H9 (cell line): ENCODE measurements at regions not wholly inside any gene's neighbourhood (a gene's known extent, or its start where the extent isn't known, plus 50 kb on each side); places are given as distances from the start of the nearest gene placed in this dataset.

Experiments used
- DNase-seq: peaks from one replicate; pipeline ENCODE4 v3.0.0-alpha.2; 2017
- H2AFZ ChIP-seq: one replicate; pipeline ENCODE4 v1.6.1; 2013; ENCODE audit warnings: mild to moderate bottlenecking, low read length, control low read depth, moderate library complexity
- H2AK5ac ChIP-seq: 2 replicates; pipeline ENCODE4 v1.6.1; 2013; ENCODE audit warnings: low read length, control low read depth, mixed read lengths; ENCODE audit not compliant: insufficient read length
- H2BK120ac ChIP-seq: one replicate; pipeline ENCODE4 v1.6.1; 2013; ENCODE audit warnings: low read depth, mild to moderate bottlenecking, low read length, control low read depth, inconsistent platforms; ENCODE audit not compliant: poor library complexity, severe bottlenecking
- H2BK12ac ChIP-seq: 2 replicates; pipeline ENCODE4 v1.6.1; 2013; ENCODE audit warnings: low read length, control low read depth, mixed read lengths, low read depth; ENCODE audit not compliant: insufficient read length
- H2BK15ac ChIP-seq: 2 replicates; pipeline ENCODE4 v1.6.1; 2013; ENCODE audit warnings: low read depth, low read length, control low read depth
- H2BK20ac ChIP-seq: one replicate; pipeline ENCODE4 v1.6.1; 2013; ENCODE audit warnings: low read depth, mild to moderate bottlenecking, low read length, control low read depth, inconsistent platforms; ENCODE audit not compliant: poor library complexity, severe bottlenecking
- H2BK5ac ChIP-seq: 2 replicates; pipeline ENCODE4 v1.6.1; 2013; ENCODE audit warnings: low read length, control low read depth, mixed read lengths; ENCODE audit not compliant: insufficient read length
- H3K14ac ChIP-seq: 2 replicates; pipeline ENCODE4 v1.6.1; 2013; ENCODE audit warnings: low read length, control low read depth; ENCODE audit not compliant: insufficient read depth
- H3K18ac ChIP-seq: 2 replicates; pipeline ENCODE4 v1.6.1; 2013; ENCODE audit warnings: low read depth, mild to moderate bottlenecking, mixed read lengths, low read length, control low read depth; ENCODE audit not compliant: insufficient read length
- H3K23ac ChIP-seq: 2 replicates; pipeline ENCODE4 v1.6.1; 2013; ENCODE audit warnings: low read length, control low read depth, mixed read lengths, low read depth; ENCODE audit not compliant: insufficient read length
- H3K23me2 ChIP-seq: 2 replicates; pipeline ENCODE4 v1.6.1; 2013; ENCODE audit warnings: low read depth, mild to moderate bottlenecking, mixed read lengths, low read length, control low read depth; ENCODE audit not compliant: insufficient read length, poor library complexity, severe bottlenecking
- H3K27ac ChIP-seq: 2 replicates; pipeline ENCODE4 v1.5.1; 2013; ENCODE audit warnings: low read length, control low read depth, mixed read lengths, low read depth; ENCODE audit not compliant: insufficient read length
- H3K27me3 ChIP-seq: 2 replicates; pipeline ENCODE4 v1.6.1; 2013; ENCODE audit warnings: low read length, control low read depth, inconsistent platforms; ENCODE audit not compliant: insufficient read depth
- H3K4ac ChIP-seq: 2 replicates; pipeline ENCODE4 v1.6.1; 2013; ENCODE audit warnings: low read depth, mild to moderate bottlenecking, control low read depth, inconsistent platforms, low read length, moderate library complexity
- H3K4me1 ChIP-seq: 2 replicates; pipeline ENCODE4 v1.6.1; 2013; ENCODE audit warnings: low read length, control low read depth, inconsistent platforms; ENCODE audit not compliant: insufficient read depth
- H3K4me2 ChIP-seq: 2 replicates; pipeline ENCODE4 v1.6.1; 2013; ENCODE audit warnings: low read length, control low read depth, mixed read lengths; ENCODE audit not compliant: insufficient read length, insufficient read depth
- H3K56ac ChIP-seq: 2 replicates; pipeline ENCODE4 v1.6.1; 2013; ENCODE audit warnings: low read depth, mild to moderate bottlenecking, mixed read lengths, low read length, control low read depth; ENCODE audit not compliant: insufficient read length
- H3K79me1 ChIP-seq: 2 replicates; pipeline ENCODE4 v1.6.1; 2013; ENCODE audit warnings: low read depth, mild to moderate bottlenecking, moderate library complexity, low read length, control low read depth, inconsistent platforms; ENCODE audit not compliant: insufficient read depth, poor library complexity, severe bottlenecking
- H3K79me2 ChIP-seq: 2 replicates; pipeline ENCODE4 v1.6.1; 2013; ENCODE audit warnings: low read length, control low read depth, inconsistent platforms; ENCODE audit not compliant: insufficient read depth
- H3K9ac ChIP-seq: 2 replicates; pipeline ENCODE4 v1.6.1; 2013; ENCODE audit warnings: low read length, control low read depth, mixed read lengths; ENCODE audit not compliant: insufficient read length; ENCODE audit errors: extremely low read depth
- H3K9me3 ChIP-seq: one replicate; pipeline ENCODE4 v1.6.1; 2013; ENCODE audit warnings: low read depth, low read length, inconsistent platforms; ENCODE audit not compliant: control insufficient read depth
- H3T11ph ChIP-seq: one replicate; pipeline ENCODE4 v1.6.1; 2013; ENCODE audit warnings: mild to moderate bottlenecking, low read length, control low read depth, inconsistent platforms
- H4K20me1 ChIP-seq: one replicate; pipeline ENCODE4 v1.6.1; 2013; ENCODE audit not compliant: control insufficient read depth, insufficient read length, insufficient read depth
- H4K5ac ChIP-seq: 2 replicates; pipeline ENCODE4 v1.6.1; 2013; ENCODE audit warnings: low read depth, mild to moderate bottlenecking, mixed read lengths, low read length, control low read depth; ENCODE audit not compliant: insufficient read length
- H4K8ac ChIP-seq: replicated peaks from 2 replicates; pipeline ENCODE4 v1.6.1; 2013; ENCODE audit warnings: low read length, control low read depth, mixed read lengths, low read depth; ENCODE audit not compliant: insufficient read length
- H4K91ac ChIP-seq: 2 replicates; pipeline ENCODE4 v1.6.1; 2013; ENCODE audit warnings: low read depth, mild to moderate bottlenecking, moderate library complexity, mixed read lengths, low read length, control low read depth; ENCODE audit not compliant: insufficient read length
- H3K27ac Mint-ChIP-seq, 3 experiments: 2 replicates in 2 of 3; 3 replicates in 1 of 3; pipeline ENCODE4 v1.8.0; 2020 to 2021; ENCODE audit warnings: mixed read lengths in 3 of 3, mild to moderate bottlenecking in 1 of 3, moderate library complexity in 1 of 3
- H3K27me3 Mint-ChIP-seq: 2 replicates; pipeline ENCODE4 v1.8.0; 2021; ENCODE audit warnings: low read depth, mild to moderate bottlenecking, moderate library complexity, mixed read lengths
- H3K36me3 Mint-ChIP-seq, 3 experiments: 2 replicates in 2 of 3; 3 replicates in 1 of 3; pipeline ENCODE4 v1.8.0; 2020 to 2021; ENCODE audit warnings: low read depth in 3 of 3, mixed read lengths in 3 of 3; ENCODE audit not compliant: insufficient read depth in 1 of 3
- H3K4me1 Mint-ChIP-seq, 2 experiments: 2 replicates each; pipeline ENCODE4 v1.8.0; 2020; ENCODE audit warnings: mixed read lengths in 2 of 2
- H3K4me3 Mint-ChIP-seq, 2 experiments: 2 replicates in 1 of 2; 3 replicates in 1 of 2; pipeline ENCODE4 v1.8.0; 2020 to 2021; ENCODE audit warnings: mild to moderate bottlenecking in 2 of 2, mixed read lengths in 2 of 2, moderate library complexity in 1 of 2
- H3K9me3 Mint-ChIP-seq, 2 experiments: 2 replicates in 1 of 2; 3 replicates in 1 of 2; pipeline ENCODE4 v1.8.0; 2020; ENCODE audit warnings: mild to moderate bottlenecking in 2 of 2, mixed read lengths in 2 of 2, moderate library complexity in 1 of 2
- CTCF ChIP-seq: fragments of 200-600 bp; sonication (generic); conservative IDR thresholded peaks from 3 replicates; pipeline ENCODE4 v1.8.0; 2021; ENCODE audit warnings: antibody characterized with exemption, mild to moderate bottlenecking
- WGBS: extraction: QIAGEN DNeasy Blood & Tissue Kit; methylation state at CpG from one replicate; pipeline ENCODE4 v1.1.7; 2013; ENCODE audit warnings: missing lambda C conversion rate, low lambda C conversion rate, mixed read lengths; ENCODE audit not compliant: insufficient read length; ENCODE audit errors: extremely low coverage; 5-methylcytosine and 5-hydroxymethylcytosine counted together

- H3K4me1 Mint-ChIP-seq: peaks cover 28 to 39% of the 10 kb centered on the region in 2 experiments
- peaks cover 0 to 9% (median 0%) of the 10 kb centered on the region in 3 experiments; a peak in 3 of 7 replicates for H3K36me3 Mint-ChIP-seq
- Histone ChIP-seq H3K27ac (no peak overlapping the region), H2AFZ (no peak overlapping the region), H3K56ac (no peak overlapping the region), H4K5ac (no peak overlapping the region), H4K20me1 (no peaks in the 10 kb centered on the region), H2BK20ac (no peak overlapping the region), H4K91ac (no peak overlapping the region), H3K14ac (no peak overlapping the region), H3K79me2 (no peaks in the 10 kb centered on the region), H3K27me3 (no peaks in the 10 kb centered on the region), H3K9me3 (no peaks in the 10 kb centered on the region), H2AK5ac (no peak overlapping the region), H2BK5ac (no peak overlapping the region), H2BK120ac (no peak overlapping the region), H3K23me2 (no peaks in the 10 kb centered on the region), H2BK12ac (no peak overlapping the region), H3K23ac (no peak overlapping the region), H3K18ac (no peak overlapping the region), H2BK15ac (no peak overlapping the region), H4K8ac (no peak overlapping the region), H3K4me1 (peaks cover 7% of the 10 kb centered on the region; the same call in 1 of the 2 replicates), H3K4ac (no peak overlapping the region), H3K9ac (no peak overlapping the region), H3T11ph (no peak overlapping the region), H3K4me2 (no peak overlapping the region), H3K79me1 (no peaks in the 10 kb centered on the region)
- no peaks in the 10 kb centered on the region; the same call in 1 of the 2 replicates for H3K27me3 Mint-ChIP-seq
- DNase-seq: no peak
- peaks cover 3 to 4% of the 10 kb centered on the region in 2 experiments; a peak in 3 of 5 replicates for H3K9me3 Mint-ChIP-seq
- H3K4me3 Mint-ChIP-seq: no peak overlapping the region
- H3K27ac Mint-ChIP-seq: no peak overlapping the region
- no CpG with 5 or more reads among the region's 5 CpGs for WGBS
- no peak for TF ChIP-seq CTCF
These were observed 59.6 kb upstream of the ARID1B start for GRCh38 chr6:156717542-156717941.
